Adrenal gland (tissue), 9 donors: ENCODE measurements at regions not wholly inside any gene's neighbourhood (a gene's known extent, or its start where the extent isn't known, plus 50 kb on each side); places are given as distances from the start of the nearest gene placed in this dataset.

Experiments used
- DNase-seq, 7 donors: peaks; one replicate each; pipeline ENCODE4 v3.0.0-alpha.2; 2019 to 2020
- H3K27ac ChIP-seq, 5 donors: fragments of 200-600 bp; sonication (generic) in 4 of 5; 1 replicate in 3 of 5; 2 replicates in 2 of 5; pipeline versions ENCODE4 v1.5.1 to v1.8.0; 2016 to 2020; ENCODE audit warnings: mild to moderate bottlenecking in 1 of 5
- H3K27me3 ChIP-seq: fragments of 200-600 bp; 2 replicates; pipeline ENCODE4 v1.8.0; 2021
- H3K36me3 ChIP-seq, 2 donors: fragments of 200-600 bp; replicated peaks in 1 of 2; 1 replicate in 1 of 2; 2 replicates in 1 of 2; pipeline versions ENCODE4 v1.5.1 to v1.8.0; 2018 to 2022
- H3K4me1 ChIP-seq, 2 donors: fragments of 200-600 bp; replicated peaks in 1 of 2; 1 replicate in 1 of 2; 2 replicates in 1 of 2; pipeline versions ENCODE4 v1.5.1 to v1.8.0; 2018 to 2021
- H3K4me3 ChIP-seq, 4 donors: fragments of 200-600 bp; sonication (generic) in 3 of 4; one replicate each; pipeline ENCODE4 v1.5.1; 2016 to 2018
- H3K9me3 ChIP-seq, 3 donors: fragments of 200-600 bp; sonication (generic) in 1 of 3; replicated peaks in 1 of 3; 1 replicate in 2 of 3; 2 replicates in 1 of 3; pipeline versions ENCODE4 v1.5.1 to v1.8.0; 2016 to 2021
- POLR2A ChIP-seq, 2 donors: fragments of 450-650 bp; IDR thresholded peaks; one replicate each; pipeline ENCODE4 v1.6.1; 2017; ENCODE audit warnings: antibody characterized with exemption in 2 of 2, mild to moderate bottlenecking in 2 of 2, moderate library complexity in 1 of 2
- WGBS, 4 donors: extraction: QIAGEN DNeasy Blood & Tissue Kit in 2 of 4; methylation state at CpG; one replicate each; pipeline versions ENCODE4 v1.1.5 to v1.1.7; 2013 to 2017; 5-methylcytosine and 5-hydroxymethylcytosine counted together
- intact Hi-C, 2 donors: fragments of 100-400 bp; cut with DNase I; formaldehyde crosslinking; loops; one replicate each; pipeline versions ENCODE4 v1.14.1 to v1.15.0; 2022 to 2023
- TF ChIP-seq, protein P1 (sequence below), 6 experiments: fragments of 450-650 bp in 4 of 6; fragments of 200-600 bp in 2 of 6; sonication (generic) in 1 of 6; IDR thresholded peaks; 1 replicate in 5 of 6; 2 replicates in 1 of 6; pipeline versions ENCODE4 v1.5.1 to v1.8.0; 2016 to 2021; ENCODE audit warnings: antibody characterized with exemption in 6 of 6, mild to moderate bottlenecking in 2 of 6, moderate library complexity in 1 of 6
- donor health status: healthy with polysubstance abuse.
- donor health status: Bipolar disorder and iron deficiency.
- donor health status: DM: yes; HTN: yes; CAD: no.
- donor health status: DM: no; HTN: no; CAD: no.
- donor health status: DM: no; HTN: no; CAD: no.

DNA sequence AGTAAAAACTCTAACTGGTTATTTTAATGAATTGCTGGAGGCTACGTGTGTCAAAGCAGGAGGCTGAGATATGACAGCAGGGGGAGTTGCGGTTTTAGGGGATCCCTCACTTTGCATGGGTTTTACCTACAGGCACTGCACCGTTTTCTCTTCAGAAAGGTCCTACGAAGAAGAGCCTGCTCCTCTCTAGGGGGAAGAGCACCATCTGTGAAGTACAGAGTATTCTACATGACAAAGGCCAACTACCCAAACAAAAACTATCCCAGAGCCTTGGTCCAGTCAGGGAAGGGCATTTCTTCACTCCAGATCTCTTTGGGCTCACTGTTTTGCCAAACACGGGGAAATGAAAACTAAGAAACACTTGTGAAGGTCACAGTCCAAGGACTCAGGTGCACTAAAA, 696.7 kb upstream of the SOX11 start:
- Histone ChIP-seq H3K4me3 (no peak overlapping the region), H3K36me3 (no peaks in the 10 kb centered on the region), H3K27ac (no peak overlapping the region), H3K9me3 (no peaks in the 10 kb centered on the region), H3K27me3 (no peaks in the 10 kb centered on the region), H3K4me1 (no peaks in the 10 kb centered on the region)
- 47 to 71% (median 69%) methylated on average over 5 of the region's 5 CpGs for WGBS, 4 donors
- intact Hi-C loops = no loop called here
- no peak for TF ChIP-seq POLR2A (IDR thresholded peaks at IDR 0.05)
- TF ChIP-seq, protein P1, sequence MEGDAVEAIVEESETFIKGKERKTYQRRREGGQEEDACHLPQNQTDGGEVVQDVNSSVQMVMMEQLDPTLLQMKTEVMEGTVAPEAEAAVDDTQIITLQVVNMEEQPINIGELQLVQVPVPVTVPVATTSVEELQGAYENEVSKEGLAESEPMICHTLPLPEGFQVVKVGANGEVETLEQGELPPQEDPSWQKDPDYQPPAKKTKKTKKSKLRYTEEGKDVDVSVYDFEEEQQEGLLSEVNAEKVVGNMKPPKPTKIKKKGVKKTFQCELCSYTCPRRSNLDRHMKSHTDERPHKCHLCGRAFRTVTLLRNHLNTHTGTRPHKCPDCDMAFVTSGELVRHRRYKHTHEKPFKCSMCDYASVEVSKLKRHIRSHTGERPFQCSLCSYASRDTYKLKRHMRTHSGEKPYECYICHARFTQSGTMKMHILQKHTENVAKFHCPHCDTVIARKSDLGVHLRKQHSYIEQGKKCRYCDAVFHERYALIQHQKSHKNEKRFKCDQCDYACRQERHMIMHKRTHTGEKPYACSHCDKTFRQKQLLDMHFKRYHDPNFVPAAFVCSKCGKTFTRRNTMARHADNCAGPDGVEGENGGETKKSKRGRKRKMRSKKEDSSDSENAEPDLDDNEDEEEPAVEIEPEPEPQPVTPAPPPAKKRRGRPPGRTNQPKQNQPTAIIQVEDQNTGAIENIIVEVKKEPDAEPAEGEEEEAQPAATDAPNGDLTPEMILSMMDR (IDR thresholded peaks at IDR 0.05) = no peak
- DNase-seq = no peak

DNA sequence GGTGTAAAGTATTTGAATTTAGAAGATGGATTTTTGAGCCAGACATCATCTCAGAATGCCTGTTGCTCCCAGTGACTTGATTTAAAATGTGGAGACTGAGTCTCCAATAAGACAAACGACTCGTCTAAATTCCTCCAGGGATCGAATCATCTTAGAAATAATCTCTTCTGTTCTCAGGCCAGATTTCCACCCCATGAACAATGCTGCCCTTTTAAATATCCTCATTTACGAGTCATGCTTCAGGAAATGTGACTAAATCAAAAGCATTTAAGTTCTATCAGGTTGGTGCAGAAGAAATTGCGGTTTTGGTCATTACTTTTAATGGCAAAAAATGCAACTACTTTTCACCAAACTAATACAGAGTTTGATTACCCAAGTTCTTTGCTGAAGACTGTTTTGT, 684.6 kb upstream of the SOX11 start:
- Histone ChIP-seq H3K4me3 (no peak overlapping the region), H3K36me3 (no peaks in the 10 kb centered on the region), H3K27me3 (no peaks in the 10 kb centered on the region), H3K27ac (no peak overlapping the region), H3K4me1 (no peaks in the 10 kb centered on the region), H3K9me3 (no peaks in the 10 kb centered on the region)
- TF ChIP-seq POLR2A (IDR thresholded peaks at IDR 0.05) = no peak
- TF ChIP-seq, protein P1 (IDR thresholded peaks at IDR 0.05) = no peak
- 61 to 74% (median 70%) methylated on average over 5 of the region's 5 CpGs for WGBS, 4 donors
- DNase-seq = no peak
- intact Hi-C loops = no loop called here

- no peaks in the 10 kb centered on the region for H3K9me3 ChIP-seq
- DNase-seq = no peak
- TF ChIP-seq, protein P1 (IDR thresholded peaks at IDR 0.05) = no peak
- no peak for TF ChIP-seq POLR2A (IDR thresholded peaks at IDR 0.05)
- no peak overlapping the region for H3K27ac ChIP-seq
- H3K27me3 ChIP-seq = no peaks in the 10 kb centered on the region
- no peaks in the 10 kb centered on the region for H3K36me3 ChIP-seq
- 68 to 77% (median 73%) methylated on average over 5 of the region's 5 CpGs for whole genome bisulfite sequencing, 4 donors
- intact Hi-C loops = no loop called here
- H3K4me3 ChIP-seq = no peak overlapping the region
- no peaks in the 10 kb centered on the region for H3K4me1 ChIP-seq
Measured at GRCh38 chr2:5019324-5019723, 672.9 kb upstream of the SOX11 start.

- H3K36me3 ChIP-seq = no peaks in the 10 kb centered on the region
- no peaks in the 10 kb centered on the region for H3K4me1 ChIP-seq
- TF ChIP-seq, protein P1 (IDR thresholded peaks at IDR 0.05) = no peak
- TF ChIP-seq POLR2A (IDR thresholded peaks at IDR 0.05) = no peak
- intact Hi-C loops = no loop called here
- H3K9me3 ChIP-seq = no peaks in the 10 kb centered on the region
- no peak overlapping the region for H3K27ac ChIP-seq
- WGBS, 4 donors = 62 to 79% (median 73%) methylated on average over 8 of the region's 8 CpGs
- H3K27me3 ChIP-seq = no peaks in the 10 kb centered on the region
- DNase-seq = no peak
- H3K4me3 ChIP-seq = no peak overlapping the region
Measured at GRCh38 chr2:5020116-5020875, 671.9 kb upstream of the SOX11 start.
